ENCODE measurements at regions not wholly inside any gene's neighbourhood (a gene's known extent, or its start where the extent isn't known, plus 50 kb on each side); places are given as distances from the start of the nearest gene placed in this dataset.

- H3K27me3 ChIP-seq = peaks cover 0 to 17% of the 10 kb centered on the region in 2 donors
- intact Hi-C loops (cut with DNase I) = loop anchor here (5.0 to 10.0 kb wide), 2 partner anchors 444 to 446 kb away; partner anchors contain the start of gene FOXF1 (in 1 of the 2)
- ATAC-seq (no peak), DNase-seq (no peak)
- H3K4me3 ChIP-seq = no peak overlapping the region
- no peaks in the 10 kb centered on the region for H3K36me3 ChIP-seq
- H3K27ac ChIP-seq = peak overlapping the region; percentile 1 to 37
- no peaks in the 10 kb centered on the region for H3K9me3 ChIP-seq
- peaks cover 0 to 10% of the 10 kb centered on the region in 2 donors for H3K4me1 ChIP-seq
- TF ChIP-seq, protein P1, sequence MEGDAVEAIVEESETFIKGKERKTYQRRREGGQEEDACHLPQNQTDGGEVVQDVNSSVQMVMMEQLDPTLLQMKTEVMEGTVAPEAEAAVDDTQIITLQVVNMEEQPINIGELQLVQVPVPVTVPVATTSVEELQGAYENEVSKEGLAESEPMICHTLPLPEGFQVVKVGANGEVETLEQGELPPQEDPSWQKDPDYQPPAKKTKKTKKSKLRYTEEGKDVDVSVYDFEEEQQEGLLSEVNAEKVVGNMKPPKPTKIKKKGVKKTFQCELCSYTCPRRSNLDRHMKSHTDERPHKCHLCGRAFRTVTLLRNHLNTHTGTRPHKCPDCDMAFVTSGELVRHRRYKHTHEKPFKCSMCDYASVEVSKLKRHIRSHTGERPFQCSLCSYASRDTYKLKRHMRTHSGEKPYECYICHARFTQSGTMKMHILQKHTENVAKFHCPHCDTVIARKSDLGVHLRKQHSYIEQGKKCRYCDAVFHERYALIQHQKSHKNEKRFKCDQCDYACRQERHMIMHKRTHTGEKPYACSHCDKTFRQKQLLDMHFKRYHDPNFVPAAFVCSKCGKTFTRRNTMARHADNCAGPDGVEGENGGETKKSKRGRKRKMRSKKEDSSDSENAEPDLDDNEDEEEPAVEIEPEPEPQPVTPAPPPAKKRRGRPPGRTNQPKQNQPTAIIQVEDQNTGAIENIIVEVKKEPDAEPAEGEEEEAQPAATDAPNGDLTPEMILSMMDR (IDR thresholded peaks at IDR 0.05) = no peak
Measured at GRCh38 chr16:86070971-86071370, 172.0 kb downstream of the IRF8 start.

GRCh38 chr16:86071611-86072240, 172.8 kb downstream of the IRF8 start:
- intact Hi-C loops (cut with DNase I) = loop anchor here (5.0 to 10.0 kb wide), 2 partner anchors 443 to 446 kb away; partner anchors contain the start of gene FOXF1 (in 1 of the 2)
- Histone ChIP-seq H3K27ac (peak overlapping the region; percentile 1 to 50), H3K4me3 (no peak overlapping the region), H3K9me3 (no peaks in the 10 kb centered on the region), H3K36me3 (no peaks in the 10 kb centered on the region), H3K4me1 (peaks cover 0 to 10% of the 10 kb centered on the region in 2 donors), H3K27me3 (peaks cover 0 to 17% of the 10 kb centered on the region in 2 donors)
- ATAC-seq (no peak), DNase-seq (no peak)
- TF ChIP-seq, protein P1 (IDR thresholded peaks at IDR 0.05) = no peak

DNA sequence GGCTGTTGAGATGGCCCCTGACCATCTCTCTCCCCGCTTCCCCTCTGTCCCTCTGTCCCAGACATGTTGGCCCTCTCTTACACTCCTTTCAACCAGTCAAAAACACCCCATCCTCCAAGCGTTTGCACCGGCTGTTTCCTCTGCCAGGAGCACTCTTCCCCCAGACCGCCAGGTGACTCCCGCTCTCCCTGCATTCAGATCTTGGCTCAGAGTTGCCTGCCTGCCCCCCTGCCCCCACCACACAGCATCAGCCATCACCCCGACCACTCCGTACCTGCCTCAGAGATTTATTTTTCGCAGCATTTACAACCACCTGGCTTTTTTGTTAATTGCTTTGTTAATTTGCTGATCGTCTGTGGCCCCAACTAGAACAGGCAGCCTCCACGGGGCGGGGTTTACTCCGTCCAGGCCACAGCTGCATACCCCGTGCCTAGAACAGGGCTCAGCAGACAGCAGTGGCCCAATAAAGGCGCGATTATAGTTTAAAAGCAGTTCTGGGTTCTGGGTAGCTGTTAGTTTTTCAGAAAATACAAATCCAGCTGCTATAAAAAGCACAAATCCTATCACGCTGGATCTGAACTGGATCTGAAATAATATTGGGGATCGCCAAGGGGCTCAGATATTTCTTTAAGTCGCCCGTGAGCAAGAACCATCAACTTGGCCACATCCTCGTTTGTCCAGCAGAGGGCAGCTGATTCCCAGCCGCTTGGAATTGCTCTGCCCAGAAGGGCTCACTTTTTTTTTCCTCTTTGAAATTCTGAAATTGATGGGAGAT, 173.6 kb downstream of the IRF8 start:
- peak; percentile 78 for ATAC-seq
- TF ChIP-seq, protein P1 (IDR thresholded peaks at IDR 0.05) = peak; percentile 72 to 81

DNA sequence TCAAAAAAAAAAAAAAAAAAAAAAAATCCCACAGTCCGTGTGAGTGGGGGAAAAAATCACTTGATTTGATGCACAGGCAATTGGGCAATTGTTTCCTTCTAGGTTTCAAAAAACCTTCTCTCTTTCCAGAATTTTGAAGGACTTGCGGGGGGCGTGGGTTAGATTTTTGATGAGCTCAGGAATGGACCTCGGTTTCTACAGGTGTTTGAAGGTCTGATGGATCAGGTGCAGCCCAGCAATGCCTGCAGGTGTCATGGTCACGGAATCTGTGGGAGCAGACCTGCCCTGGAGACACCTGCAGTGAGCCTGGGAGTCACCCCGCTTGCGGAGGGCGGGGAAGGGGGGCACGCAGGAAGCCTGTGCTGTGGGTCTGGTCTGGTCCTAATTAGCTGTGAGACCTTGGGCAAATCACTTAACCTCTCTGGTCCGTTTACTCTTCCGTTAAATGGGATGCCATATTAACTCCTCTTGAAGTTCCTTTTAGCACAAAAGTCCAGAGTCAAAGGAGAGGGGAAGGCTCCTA, 174.2 kb downstream of the IRF8 start:
- no peak overlapping the region for H3K4me3 ChIP-seq
- peaks cover 0 to 10% of the 10 kb centered on the region in 2 donors for H3K4me1 ChIP-seq
- peak in 2 of 4 donors; percentile 26 to 47 for DNase-seq
- TF ChIP-seq, protein P1 (IDR thresholded peaks at IDR 0.05) = no peak
- H3K27me3 ChIP-seq = peaks cover 0 to 17% of the 10 kb centered on the region in 2 donors
- intact Hi-C loops (cut with DNase I) = loop anchor here (5.0 to 10.0 kb wide), 2 partner anchors 442 to 444 kb away; partner anchors contain the start of gene FOXF1 (in 1 of the 2)
- H3K9me3 ChIP-seq = no peaks in the 10 kb centered on the region
- no peak overlapping the region for H3K27ac ChIP-seq
- ATAC-seq = no peak
- no peaks in the 10 kb centered on the region for H3K36me3 ChIP-seq

More for the DNA sequence above, 173.6 kb downstream of the IRF8 start:
- peak; percentile 23 to 87 (median 60) for DNase-seq
- intact Hi-C loops (cut with DNase I) = loop anchor here (5.0 to 10.0 kb wide), 2 partner anchors 442 to 445 kb away; partner anchors contain the start of gene FOXF1 (in 1 of the 2)
- Histone ChIP-seq H3K4me3 (no peak overlapping the region), H3K4me1 (peaks cover 0 to 10% of the 10 kb centered on the region in 2 donors), H3K27ac (peak overlapping the region in 1 of 2 donors; percentile 50), H3K9me3 (no peaks in the 10 kb centered on the region), H3K27me3 (peaks cover 0 to 17% of the 10 kb centered on the region in 2 donors), H3K36me3 (no peaks in the 10 kb centered on the region)
